Smooth muscle cell (in vitro differentiated cells): ENCODE measurements at regions not wholly inside any gene's neighbourhood (a gene's known extent, or its start where the extent isn't known, plus 50 kb on each side); places are given as distances from the start of the nearest gene placed in this dataset.
A peak's percentile ranks its signal among the peaks of the same experiment; 100 is the strongest.

Source experiments
- DNase-seq: peaks from one replicate; lab custom pipeline; 2025; ENCODE audit not compliant: unreplicated experiment; lab: John Stamatoyannopoulos, UW
- H2AFZ ChIP-seq: fragments of 200-600 bp; sonication (generic); 2 replicates; pipeline ENCODE4 v1.6.0; 2016; ENCODE audit warnings: antibody characterized with exemption, low read depth, mild to moderate bottlenecking
- H3F3A ChIP-seq: fragments of 200-600 bp; sonication (generic); 2 replicates; pipeline ENCODE4 v1.6.0; 2017; ENCODE audit warnings: antibody characterized with exemption, low read depth
- H3K27ac ChIP-seq: fragments of 200-600 bp; sonication (generic); 2 replicates; pipeline ENCODE4 v1.5.1; 2016; ENCODE audit warnings: low read depth, mild to moderate bottlenecking
- H3K27me3 ChIP-seq: fragments of 200-600 bp; sonication (generic); 2 replicates; pipeline ENCODE4 v1.6.1; 2016; ENCODE audit warnings: low read depth, mild to moderate bottlenecking
- H3K36me3 ChIP-seq: fragments of 200-600 bp; sonication (generic); 2 replicates; pipeline ENCODE4 v1.5.1; 2016; ENCODE audit warnings: low read depth
- H3K4me1 ChIP-seq: fragments of 200-600 bp; sonication (generic); 2 replicates; pipeline ENCODE4 v1.5.1; 2016; ENCODE audit warnings: low read depth
- H3K4me2 ChIP-seq: fragments of 200-600 bp; sonication (generic); 2 replicates; pipeline ENCODE4 v1.6.0; 2016; ENCODE audit warnings: mild to moderate bottlenecking
- H3K4me3 ChIP-seq: fragments of 200-600 bp; sonication (generic); 2 replicates; pipeline ENCODE4 v1.5.1; 2016; ENCODE audit warnings: mild to moderate bottlenecking
- H3K79me2 ChIP-seq: fragments of 200-600 bp; sonication (generic); 2 replicates; pipeline ENCODE4 v1.6.0; 2016; ENCODE audit warnings: low read depth, mild to moderate bottlenecking
- H3K9ac ChIP-seq: fragments of 200-600 bp; sonication (generic); 2 replicates; pipeline ENCODE4 v1.6.0; 2016; ENCODE audit warnings: low read depth
- H3K9me3 ChIP-seq: fragments of 200-600 bp; sonication (generic); replicated peaks from 2 replicates; pipeline ENCODE4 v1.5.1; 2016; ENCODE audit warnings: low read depth
- H4K20me1 ChIP-seq: fragments of 200-600 bp; sonication (generic); 2 replicates; pipeline ENCODE4 v1.6.0; 2016; ENCODE audit warnings: low read depth
- CTCF ChIP-seq: fragments of 200-600 bp; sonication (generic); IDR thresholded peaks from 2 replicates; pipeline ENCODE4 v1.5.1; 2017; ENCODE audit warnings: borderline replicate concordance, mild to moderate bottlenecking, antibody characterized with exemption; ENCODE audit not compliant: insufficient read depth, poor library complexity, severe bottlenecking
- WGBS: methylation state at CpG from one replicate; pipeline ENCODE4 v1.1.7; 2016; ENCODE audit warnings: low lambda C conversion rate; 5-methylcytosine and 5-hydroxymethylcytosine counted together

GRCh38 chrX:25674776-25675175, 463.4 kb upstream of the MAGEB18 start:
- H3F3A ChIP-seq: no peaks in the 10 kb centered on the region
- H3K36me3 ChIP-seq: no peaks in the 10 kb centered on the region
- H4K20me1 ChIP-seq: no peaks in the 10 kb centered on the region
- H3K79me2 ChIP-seq: no peaks in the 10 kb centered on the region
- no peak overlapping the region for H3K4me3 ChIP-seq
- TF ChIP-seq CTCF: no peak
- H3K4me1 ChIP-seq: no peaks in the 10 kb centered on the region
- H3K27ac ChIP-seq: no peak overlapping the region
- no peak overlapping the region for H2AFZ ChIP-seq
- DNase-seq: no peak
- no peak overlapping the region for H3K9ac ChIP-seq
- 86% methylated on average over 3 of the region's 3 CpGs for WGBS
- H3K4me2 ChIP-seq: no peak overlapping the region
- no peaks in the 10 kb centered on the region for H3K27me3 ChIP-seq
- H3K9me3 ChIP-seq: no peaks in the 10 kb centered on the region

- 59% methylated on average over 1 of the region's 1 CpG for WGBS
- no peak for TF ChIP-seq CTCF
Observed at GRCh38 chrX:25701876-25702275, 436.3 kb upstream of the MAGEB18 start.

GRCh38 chrX:25717122-25717521, 421.0 kb upstream of the MAGEB18 start:
- Histone ChIP-seq H3K27ac (no peak overlapping the region), H3F3A (no peaks in the 10 kb centered on the region), H2AFZ (no peak overlapping the region), H3K27me3 (no peaks in the 10 kb centered on the region), H3K4me1 (no peaks in the 10 kb centered on the region), H3K36me3 (no peaks in the 10 kb centered on the region), H3K9me3 (no peaks in the 10 kb centered on the region), H3K4me2 (no peak overlapping the region), H4K20me1 (no peaks in the 10 kb centered on the region), H3K4me3 (no peak overlapping the region), H3K9ac (no peak overlapping the region), H3K79me2 (no peaks in the 10 kb centered on the region)
- no peak for DNase-seq
- 72% methylated on average over 2 of the region's 2 CpGs for WGBS
- TF ChIP-seq CTCF: no peak

More at GRCh38 chrX:25701876-25702275, 436.3 kb upstream of the MAGEB18 start:
- Histone ChIP-seq H3K27ac (no peak overlapping the region), H3K9ac (no peak overlapping the region), H3F3A (no peaks in the 10 kb centered on the region), H3K4me3 (no peak overlapping the region), H3K36me3 (no peaks in the 10 kb centered on the region), H2AFZ (no peak overlapping the region), H3K79me2 (no peaks in the 10 kb centered on the region), H4K20me1 (no peaks in the 10 kb centered on the region), H3K27me3 (no peaks in the 10 kb centered on the region), H3K4me2 (no peak overlapping the region), H3K4me1 (no peaks in the 10 kb centered on the region), H3K9me3 (no peaks in the 10 kb centered on the region)
- DNase-seq: no peak

- Histone ChIP-seq H3K27ac (no peak overlapping the region), H3K27me3 (no peaks in the 10 kb centered on the region), H3K36me3 (no peaks in the 10 kb centered on the region), H3F3A (no peaks in the 10 kb centered on the region), H4K20me1 (no peaks in the 10 kb centered on the region), H3K4me3 (no peak overlapping the region), H3K4me2 (no peak overlapping the region), H3K4me1 (no peaks in the 10 kb centered on the region), H3K9me3 (no peaks in the 10 kb centered on the region), H3K9ac (no peak overlapping the region), H2AFZ (no peak overlapping the region), H3K79me2 (no peaks in the 10 kb centered on the region)
- DNase-seq: no peak
- 5% methylated on average over 2 of the region's 2 CpGs for WGBS
- peak; percentile 51 for TF ChIP-seq CTCF
Observed at GRCh38 chrX:25721564-25721963, 416.6 kb upstream of the MAGEB18 start.
